GM18517 (cell line): ENCODE measurements at regions not wholly inside any gene's neighbourhood (a gene's known extent, or its start where the extent isn't known, plus 50 kb on each side); places are given as distances from the start of the nearest gene placed in this dataset.

ENCODE experiments used
- ATAC-seq: cut with Tn5 transposase; IDR thresholded peaks from one replicate; pipeline ENCODE4 v1.9.1; 2021; ENCODE audit warnings: mild to moderate bottlenecking, moderate library complexity; ENCODE audit not compliant: unreplicated experiment

- no peak for ATAC-seq
Measured at GRCh38 chr6:104621396-104621795, 238.3 kb downstream of the HACE1 start.

GRCh38 chr6:104617591-104617990 is 242.1 kb downstream of the HACE1 start:
- no peak for ATAC-seq

- ATAC-seq, result no peak
Measured at GRCh38 chr6:104614394-104614793, 245.3 kb downstream of the HACE1 start.

- ATAC-seq, result no peak
Measured at GRCh38 chr6:104613416-104614001, 246.2 kb downstream of the HACE1 start.

GRCh38 chr6:104612541-104612940 is 247.2 kb downstream of the HACE1 start:
- no peak for ATAC-seq

GRCh38 chr6:104608101-104608500 is 251.6 kb downstream of the HACE1 start:
- no peak for ATAC-seq

- ATAC-seq, result no peak
Measured at GRCh38 chr6:104607501-104607900, 252.2 kb downstream of the HACE1 start.

GRCh38 chr6:104606361-104606760 is 253.4 kb downstream of the HACE1 start:
- no peak for ATAC-seq

- no peak for ATAC-seq
Measured at GRCh38 chr6:104604685-104605084, 255.0 kb downstream of the HACE1 start.

GRCh38 chr6:104603108-104603745 is 256.5 kb downstream of the HACE1 start:
- no peak for ATAC-seq

- no peak for ATAC-seq
Measured at GRCh38 chr6:104601721-104602120, 258.0 kb downstream of the HACE1 start.

GRCh38 chr6:104601131-104601651 is 258.5 kb downstream of the HACE1 start:
- no peak for ATAC-seq

- ATAC-seq, result no peak
Measured at GRCh38 chr6:104600639-104600931, 259.1 kb downstream of the HACE1 start.

- ATAC-seq, result no peak
Measured at GRCh38 chr6:104599821-104600638, 259.7 kb downstream of the HACE1 start.

GRCh38 chr6:104597541-104598050 is 262.1 kb downstream of the HACE1 start:
- no peak for ATAC-seq

GRCh38 chr6:104596091-104596490 is 263.6 kb downstream of the HACE1 start:
- no peak for ATAC-seq

GRCh38 chr6:104595311-104595820 is 264.4 kb downstream of the HACE1 start:
- no peak for ATAC-seq

GRCh38 chr6:104591573-104592334 is 268.0 kb downstream of the HACE1 start:
- ATAC-seq, result no peak

- ATAC-seq, result no peak
Measured at GRCh38 chr6:104589940-104590339, 269.8 kb downstream of the HACE1 start.

GRCh38 chr6:104585646-104586045 is 274.1 kb downstream of the HACE1 start:
- ATAC-seq, result no peak

GRCh38 chr6:104580452-104580851 is 279.3 kb downstream of the HACE1 start:
- ATAC-seq, result no peak
